A673 (cell line): ENCODE measurements at regions not wholly inside any gene's neighbourhood (a gene's known extent, or its start where the extent isn't known, plus 50 kb on each side); places are given as distances from the start of the nearest gene placed in this dataset.
"Not testable (repeated sequence)": the region's sequence is repeated elsewhere in the genome, so short reads cannot be mapped to it uniquely, and the experiment has no call there.

Source experiments
- BruUV-seq: library from RNA; stranded (reverse); fragments of 400-500 nt; replicated peaks from 2 replicates; lab custom pipeline; 2021; lab: Mats Ljungman, UMichigan
- CTCF ChIA-PET: fragments of 300-600 bp; sonication (Branson Sonifier 250); formaldehyde crosslinking; loops from one replicate; lab custom pipeline; 2022; ENCODE audit warnings: antibody characterized with exemption; lab: Charles Lee
- POLR2A ChIA-PET: fragments of 300-600 bp; sonication (Branson Sonifier 250); formaldehyde crosslinking; loops from one replicate; lab custom pipeline; 2022; ENCODE audit warnings: antibody characterized with exemption; ENCODE audit not compliant: low non-redundant PET; lab: Charles Lee
- DNase-seq: peaks from one replicate; pipeline ENCODE4 v3.0.0-alpha.2; 2015; ENCODE audit warnings: low spot score
- H3K27ac ChIP-seq: fragments of 200-600 bp; sonication (generic); 2 replicates; pipeline ENCODE4 v1.5.1; 2016; ENCODE audit warnings: mixed run types, low read depth, mild to moderate bottlenecking, mixed read lengths, antibody characterized with exemption, low read length; ENCODE audit not compliant: poor library complexity, severe bottlenecking
- H3K27me3 ChIP-seq: fragments of 200-600 bp; sonication (generic); replicated peaks from 2 replicates; pipeline ENCODE4 v1.6.1; 2017; ENCODE audit warnings: mixed run types, low read depth, mild to moderate bottlenecking, mixed read lengths, antibody characterized with exemption, low read length; ENCODE audit not compliant: insufficient read depth, poor library complexity
- H3K36me3 ChIP-seq: fragments of 200-600 bp; sonication (generic); 2 replicates; pipeline ENCODE4 v1.6.1; 2016; ENCODE audit warnings: mixed run types, mild to moderate bottlenecking, mixed read lengths, antibody characterized with exemption, low read length; ENCODE audit not compliant: insufficient read depth, poor library complexity, severe bottlenecking
- H3K4me1 ChIP-seq: fragments of 200-600 bp; sonication (generic); 2 replicates; pipeline ENCODE4 v1.6.1; 2017; ENCODE audit warnings: mixed run types, mild to moderate bottlenecking, mixed read lengths, antibody characterized with exemption, low read length; ENCODE audit not compliant: insufficient read depth, poor library complexity, severe bottlenecking
- H3K4me3 ChIP-seq: fragments of 200-600 bp; sonication (generic); 2 replicates; pipeline ENCODE4 v1.5.1; 2016; ENCODE audit warnings: low read depth, mixed run types, mild to moderate bottlenecking, mixed read lengths, low read length; ENCODE audit not compliant: poor library complexity, severe bottlenecking
- H3K9me3 ChIP-seq: fragments of 200-600 bp; sonication (generic); 2 replicates; pipeline ENCODE4 v1.6.1; 2016; ENCODE audit warnings: mixed run types, low read depth, mild to moderate bottlenecking, mixed read lengths, antibody characterized with exemption, low read length; ENCODE audit not compliant: poor library complexity, severe bottlenecking
- EZH2 ChIP-seq: fragments of 200-600 bp; sonication (generic); IDR thresholded peaks from 2 replicates; pipeline ENCODE4 v1.6.1; 2017; ENCODE audit warnings: borderline replicate concordance, low read depth, mild to moderate bottlenecking, mixed read lengths, antibody characterized with exemption, low read length; ENCODE audit not compliant: poor library complexity, severe bottlenecking
- intact Hi-C: fragments of 100-400 bp; cut with micrococcal nuclease; formaldehyde crosslinking; loops from one replicate; pipeline ENCODE4 v1.10.0; 2022; ENCODE audit not compliant: unreplicated experiment
- TF ChIP-seq, protein P1 (sequence below): fragments of 300-800, 200-600 bp; sonication (generic); conservative IDR thresholded peaks from 2 replicates; pipeline ENCODE4 v1.5.1; 2017; ENCODE audit warnings: low read depth, mild to moderate bottlenecking, antibody characterized with exemption, low read length, moderate library complexity, mixed read lengths

DNA sequence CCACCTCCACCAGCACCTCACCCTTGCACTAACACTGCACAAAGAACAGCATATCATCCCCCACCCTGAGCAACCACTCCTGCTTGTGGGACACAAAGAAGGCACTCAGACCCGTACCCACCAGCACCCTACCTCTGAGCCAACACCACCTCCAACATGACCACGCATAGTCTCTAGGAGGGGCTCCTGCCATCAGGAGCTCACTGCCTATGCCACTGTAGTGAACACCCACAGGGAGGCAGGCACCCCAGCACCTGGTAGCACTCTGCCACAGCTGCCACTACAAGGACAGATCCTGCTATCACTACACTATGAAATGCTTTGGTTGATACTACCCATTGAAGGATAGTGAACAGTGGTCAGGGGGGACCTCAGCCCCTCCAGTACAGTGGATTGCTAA lies 395.6 kb upstream of the GRAMD2B start:
- Histone ChIP-seq H3K4me1 (no peaks in the 10 kb centered on the region), H3K27me3 (no peaks in the 10 kb centered on the region), H3K36me3 (no peaks in the 10 kb centered on the region), H3K4me3 (no peak overlapping the region), H3K9me3 (no peaks in the 10 kb centered on the region), H3K27ac (no peak overlapping the region)
- ChIA-PET POLR2A (no interaction called here), CTCF (no interaction called here)
- no peak for DNase-seq
- intact Hi-C loops = no loop called here
- BruUV-seq = no TSS peak
- TF ChIP-seq, protein P1, sequence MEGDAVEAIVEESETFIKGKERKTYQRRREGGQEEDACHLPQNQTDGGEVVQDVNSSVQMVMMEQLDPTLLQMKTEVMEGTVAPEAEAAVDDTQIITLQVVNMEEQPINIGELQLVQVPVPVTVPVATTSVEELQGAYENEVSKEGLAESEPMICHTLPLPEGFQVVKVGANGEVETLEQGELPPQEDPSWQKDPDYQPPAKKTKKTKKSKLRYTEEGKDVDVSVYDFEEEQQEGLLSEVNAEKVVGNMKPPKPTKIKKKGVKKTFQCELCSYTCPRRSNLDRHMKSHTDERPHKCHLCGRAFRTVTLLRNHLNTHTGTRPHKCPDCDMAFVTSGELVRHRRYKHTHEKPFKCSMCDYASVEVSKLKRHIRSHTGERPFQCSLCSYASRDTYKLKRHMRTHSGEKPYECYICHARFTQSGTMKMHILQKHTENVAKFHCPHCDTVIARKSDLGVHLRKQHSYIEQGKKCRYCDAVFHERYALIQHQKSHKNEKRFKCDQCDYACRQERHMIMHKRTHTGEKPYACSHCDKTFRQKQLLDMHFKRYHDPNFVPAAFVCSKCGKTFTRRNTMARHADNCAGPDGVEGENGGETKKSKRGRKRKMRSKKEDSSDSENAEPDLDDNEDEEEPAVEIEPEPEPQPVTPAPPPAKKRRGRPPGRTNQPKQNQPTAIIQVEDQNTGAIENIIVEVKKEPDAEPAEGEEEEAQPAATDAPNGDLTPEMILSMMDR = no peak
- no peak for TF ChIP-seq EZH2

DNA sequence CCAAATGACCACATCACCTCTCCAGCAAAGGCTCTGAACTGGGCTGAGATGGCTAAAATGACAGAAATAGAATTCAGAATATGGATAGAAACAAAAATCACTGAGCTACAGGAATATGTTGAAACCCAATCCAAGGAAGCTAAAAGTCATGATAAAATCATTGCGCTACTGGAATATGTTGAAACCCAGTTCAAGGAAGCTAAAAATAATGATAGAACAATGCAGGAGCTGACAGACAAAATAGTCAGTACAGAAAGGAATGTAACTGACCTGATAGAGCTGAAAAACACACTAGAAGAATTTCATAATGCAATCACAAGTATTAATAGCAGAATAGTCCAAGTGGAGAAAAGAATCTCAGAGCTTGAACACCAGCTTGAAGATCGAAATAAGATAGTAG lies 394.9 kb upstream of the GRAMD2B start:
- Histone ChIP-seq H3K4me3 (no peak overlapping the region), H3K4me1 (no peaks in the 10 kb centered on the region), H3K27me3 (no peaks in the 10 kb centered on the region), H3K36me3 (no peaks in the 10 kb centered on the region), H3K27ac (no peak overlapping the region), H3K9me3 (no peaks in the 10 kb centered on the region)
- ChIA-PET POLR2A (no interaction called here), CTCF (no interaction called here)
- intact Hi-C loops = no loop called here
- DNase-seq = no peak
- TF ChIP-seq, protein P1 = no peak
- no peak for TF ChIP-seq EZH2
- BruUV-seq = no TSS peak

DNA sequence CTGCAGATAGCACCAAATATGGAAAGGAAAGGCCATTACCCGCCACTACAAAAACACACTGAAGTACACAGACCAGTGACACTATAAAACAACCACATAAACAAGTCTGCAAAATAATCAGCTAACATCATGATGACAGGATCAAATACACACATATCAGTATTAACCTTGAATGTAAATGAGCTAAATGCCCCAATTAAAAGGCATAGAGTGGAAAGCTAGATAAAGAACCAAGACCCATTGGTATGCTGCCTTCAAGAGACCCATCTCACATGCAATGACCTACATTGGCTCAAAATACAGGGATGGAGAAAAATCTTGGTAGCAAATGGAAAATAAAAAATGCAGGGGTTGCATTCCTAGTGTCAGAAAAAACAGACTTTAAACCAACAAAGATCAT lies 393.9 kb upstream of the GRAMD2B start:
- intact Hi-C loops, POLR2A ChIA-PET, H3K36me3 ChIP-seq, H3K4me3 ChIP-seq, H3K4me1 ChIP-seq, H3K9me3 ChIP-seq, DNase-seq, H3K27me3 ChIP-seq, CTCF ChIA-PET, H3K27ac ChIP-seq, BruUV-seq: not testable (repeated sequence)

DNA sequence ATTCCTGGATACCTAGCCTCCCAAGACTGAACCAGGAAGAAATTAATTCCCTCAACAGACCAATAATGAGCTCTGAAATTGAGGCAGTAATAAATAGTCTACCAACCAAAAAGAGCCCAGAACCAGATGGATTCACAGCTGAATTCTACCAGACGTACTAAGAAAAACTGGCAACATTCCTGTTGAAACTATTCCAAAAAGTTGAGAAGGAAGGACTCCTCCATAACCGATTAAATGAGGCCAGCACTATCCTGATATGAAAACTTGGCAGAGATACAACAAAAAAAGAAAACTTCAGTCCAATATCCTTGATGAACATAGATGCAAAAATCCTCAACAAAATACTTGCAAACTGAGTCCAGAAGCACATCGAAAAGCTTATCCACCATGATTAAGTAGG lies 392.5 kb upstream of the GRAMD2B start:
- CTCF ChIA-PET = no interaction called here
- POLR2A ChIA-PET = no interaction called here
- BruUV-seq = no TSS peak

More for the DNA sequence above, 392.5 kb upstream of the GRAMD2B start:
- TF ChIP-seq, protein P1 = no peak
- TF ChIP-seq EZH2 = no peak
- no peak for DNase-seq
- Histone ChIP-seq H3K9me3 (no peaks in the 10 kb centered on the region), H3K27ac (no peak overlapping the region), H3K27me3 (peaks cover 3% of the 10 kb centered on the region), H3K36me3 (no peaks in the 10 kb centered on the region), H3K4me1 (no peaks in the 10 kb centered on the region), H3K4me3 (no peak overlapping the region)
- intact Hi-C loops = no loop called here
